ENCODE measurements at regions not wholly inside any gene's neighbourhood (a gene's known extent, or its start where the extent isn't known, plus 50 kb on each side); places are given as distances from the start of the nearest gene placed in this dataset.

- DNase-seq (ENCODE audit: low read depth in 2 of 2) = no peak
Observed at GRCh38 chr16:11401161-11402050, 56.1 kb downstream of the RMI2 start.

DNA sequence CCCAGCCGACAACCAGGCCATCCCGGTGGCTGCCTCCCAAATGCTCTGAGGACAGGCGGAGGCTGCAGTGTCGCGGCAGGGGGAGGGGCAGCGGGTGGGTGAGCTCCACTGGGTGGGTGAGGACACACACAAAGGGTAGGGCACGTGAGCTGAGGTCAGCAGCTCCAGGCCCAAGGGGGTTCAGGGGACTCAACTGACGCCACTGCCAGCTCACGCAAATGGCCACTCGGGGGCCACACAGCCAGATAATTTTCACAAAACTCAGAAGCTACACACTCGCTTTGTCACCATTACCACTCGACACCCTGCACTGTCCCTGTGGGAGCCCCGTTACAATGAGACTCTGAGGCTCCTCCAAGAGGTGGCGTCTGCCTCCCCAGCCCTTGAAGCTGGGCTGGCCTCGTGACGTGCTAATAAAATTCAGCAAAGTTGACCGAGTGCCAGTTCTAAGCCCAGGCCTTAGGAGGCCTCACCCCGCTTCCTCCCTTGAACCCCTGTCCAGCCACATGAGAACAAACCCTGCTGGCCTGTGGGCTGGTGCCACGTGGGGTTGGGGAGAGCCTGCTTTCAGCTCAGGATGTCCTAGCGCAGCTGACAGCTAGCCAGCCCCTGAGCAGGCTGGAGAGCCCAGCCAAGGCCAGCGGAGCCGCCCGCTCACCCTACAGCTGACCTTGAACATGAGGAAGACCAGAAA is 56.9 kb downstream of the RMI2 start:
- no peak for DNase-seq (ENCODE audit: low read depth in 2 of 2)

- no peak for DNase-seq (ENCODE audit: low read depth in 2 of 2)
Observed at GRCh38 chr16:11402745-11403533, 57.7 kb downstream of the RMI2 start.

DNA sequence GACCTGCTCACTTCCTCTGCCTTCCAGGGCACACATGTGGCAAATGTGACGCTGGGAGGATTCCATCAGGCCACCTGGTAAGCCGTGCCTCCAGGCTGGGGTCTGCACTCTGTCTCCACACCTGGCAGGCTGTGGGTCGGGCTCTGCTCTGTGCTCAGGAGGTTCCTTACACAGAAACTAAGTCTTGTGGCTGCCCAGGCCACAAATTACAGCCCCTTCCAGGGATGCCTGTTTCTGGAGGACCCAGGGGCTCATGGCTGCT is 58.2 kb downstream of the RMI2 start:
- no peak for DNase-seq (ENCODE audit: low read depth in 2 of 2)

DNA sequence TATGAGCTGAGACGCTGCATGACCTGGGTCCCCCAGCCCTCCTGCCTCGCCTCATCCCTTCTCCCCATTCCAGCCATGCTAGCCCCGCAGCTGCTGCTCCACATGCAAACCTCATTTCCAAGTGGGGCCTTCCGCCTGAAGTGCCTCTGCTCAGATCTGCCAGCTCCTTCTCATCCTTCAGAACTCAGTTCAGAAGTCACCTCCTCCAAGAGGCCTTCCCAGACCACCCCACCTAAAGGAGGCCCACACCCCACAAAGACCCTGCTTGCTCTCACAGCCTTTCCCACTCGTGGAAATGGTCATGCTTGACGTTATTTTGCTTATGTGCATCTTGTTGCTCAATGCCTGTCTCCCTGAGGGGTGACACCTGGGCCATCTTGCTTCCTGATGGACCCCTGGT is 58.7 kb downstream of the RMI2 start:
- DNase-seq (ENCODE audit: low read depth in 2 of 2) = no peak

GRCh38 chr16:11404603-11405002 is 59.3 kb downstream of the RMI2 start:
- no peak for DNase-seq (ENCODE audit: low read depth in 2 of 2)

GRCh38 chr16:11405331-11406176 is 60.3 kb downstream of the RMI2 start:
- peak; percentile 12 to 65 for DNase-seq (ENCODE audit: low read depth in 2 of 2)

DNA sequence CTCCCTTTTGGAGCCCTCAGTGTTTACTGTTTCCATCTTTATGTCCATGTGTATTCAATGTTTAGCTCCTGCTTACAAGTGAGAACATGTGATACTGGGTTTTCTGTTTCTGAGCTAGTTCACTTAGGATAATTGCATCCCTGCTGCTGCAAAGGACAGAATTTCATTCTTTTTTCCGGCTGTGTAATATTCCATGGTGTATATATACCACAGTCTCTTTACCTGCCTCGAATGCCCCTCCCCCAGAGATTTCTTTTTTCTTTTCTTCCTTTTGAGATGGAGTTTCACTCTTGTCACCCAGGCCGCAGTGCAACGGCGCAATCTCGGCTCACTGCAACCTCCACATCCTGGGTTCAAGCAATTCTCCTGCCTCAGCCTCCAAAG is 60.9 kb downstream of the RMI2 start:
- no peak for DNase-seq (ENCODE audit: low read depth in 2 of 2)

- peak; percentile 39 to 65 for DNase-seq (ENCODE audit: low read depth in 2 of 2)
Observed at GRCh38 chr16:11407047-11407982, 62.1 kb downstream of the RMI2 start.

DNA sequence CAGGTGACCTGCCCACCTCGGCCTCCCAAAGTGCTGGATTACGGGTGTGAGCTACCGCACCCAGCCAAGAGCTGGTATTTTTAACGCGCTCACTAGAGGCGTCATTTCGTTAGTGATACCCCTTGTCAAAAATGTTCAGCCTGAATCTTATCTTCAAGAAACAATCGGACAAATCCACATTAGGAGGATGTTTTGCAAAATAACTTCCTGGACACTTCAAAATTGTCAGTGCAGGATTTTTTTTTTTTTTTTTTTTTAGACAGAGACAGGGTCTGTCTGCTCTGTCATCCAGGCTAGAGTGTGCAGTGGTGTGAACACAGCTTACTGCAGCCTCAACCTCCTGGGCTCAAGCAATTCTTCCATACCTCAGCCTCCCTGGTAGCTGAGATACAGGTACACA is 63.0 kb downstream of the RMI2 start:
- no peak for DNase-seq (ENCODE audit: low read depth in 2 of 2)

- DNase-seq (ENCODE audit: low read depth in 2 of 2) = no peak
Observed at GRCh38 chr16:11409398-11409797, 64.1 kb downstream of the RMI2 start.

DNA sequence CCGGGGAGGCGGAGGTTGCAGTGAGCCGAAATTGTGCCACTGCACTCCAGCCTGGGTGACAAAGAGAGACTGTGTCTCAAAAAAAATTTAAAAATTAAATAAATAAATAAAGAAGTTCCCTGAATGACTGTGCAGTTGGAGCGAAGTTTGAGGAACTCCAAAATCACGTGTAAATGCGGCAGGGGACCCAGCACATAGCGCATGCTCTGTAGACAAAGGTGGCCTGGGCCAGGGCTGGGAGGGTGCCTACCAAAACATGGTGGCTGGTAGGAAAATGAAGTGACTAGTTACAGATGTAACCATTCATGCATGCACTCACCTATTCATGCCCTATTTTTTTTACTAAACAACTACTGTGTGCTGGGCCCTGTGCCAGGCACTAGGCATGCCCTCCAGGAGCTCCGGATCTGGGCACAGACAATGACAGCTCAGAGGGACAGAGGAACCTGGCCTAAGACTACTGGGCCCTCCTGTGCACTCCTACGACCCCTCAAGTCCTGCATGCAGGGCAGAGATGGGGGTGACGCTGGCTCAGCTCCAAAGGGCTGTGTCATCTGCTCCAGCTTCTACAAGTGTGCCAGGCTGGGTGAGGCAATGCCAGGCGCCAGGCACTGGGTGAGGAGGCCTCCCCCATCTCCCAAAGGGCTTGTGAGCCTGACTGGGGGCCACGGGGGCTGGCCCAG is 65.3 kb downstream of the RMI2 start:
- DNase-seq (ENCODE audit: low read depth in 2 of 2) = no peak

- DNase-seq (ENCODE audit: low read depth in 2 of 2) = no peak
Observed at GRCh38 chr16:11411059-11411550, 65.8 kb downstream of the RMI2 start.

DNA sequence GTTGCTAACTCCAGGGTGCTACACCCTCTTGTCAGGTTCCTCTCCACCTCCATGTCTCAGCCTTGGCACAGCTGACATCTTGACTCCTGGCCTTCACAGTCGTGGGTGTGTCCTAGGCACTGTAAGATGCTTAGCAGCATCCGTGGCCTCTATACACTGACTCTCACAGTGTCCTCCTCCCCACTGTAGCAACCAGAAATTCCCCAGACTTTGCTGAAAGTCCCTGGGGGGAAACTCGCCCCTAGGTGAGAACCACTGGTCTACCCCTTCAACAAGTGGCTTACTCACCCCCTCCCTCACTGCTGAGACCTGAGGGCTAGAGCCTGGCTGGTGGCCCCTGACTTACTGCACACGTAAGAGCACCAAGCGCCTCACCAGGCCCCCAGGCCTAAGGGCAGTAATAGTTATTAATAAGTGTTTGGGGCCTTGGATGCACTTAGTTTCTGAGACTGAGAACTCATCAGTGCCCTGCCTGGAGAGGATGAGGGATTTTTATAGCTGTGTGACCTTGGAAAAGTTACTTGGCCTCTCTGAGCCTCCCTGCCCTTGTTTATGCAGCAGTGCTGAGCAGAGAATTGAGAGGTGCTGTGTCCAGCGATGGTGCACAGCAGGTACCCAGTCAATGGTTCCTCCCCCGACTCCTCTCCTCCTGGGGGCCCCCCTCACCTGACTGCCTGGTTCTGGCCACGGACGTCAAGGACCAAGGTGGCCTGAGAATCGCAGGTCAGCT is 67.1 kb downstream of the RMI2 start:
- DNase-seq (ENCODE audit: low read depth in 2 of 2) = no peak

- no peak for DNase-seq (ENCODE audit: low read depth in 2 of 2)
Observed at GRCh38 chr16:11412965-11413887, 68.0 kb downstream of the RMI2 start.

GRCh38 chr16:11413907-11414595 is 68.8 kb downstream of the RMI2 start:
- no peak for DNase-seq (ENCODE audit: low read depth in 2 of 2)
